ENCODE measurements at regions not wholly inside any gene's neighbourhood (a gene's known extent, or its start where the extent isn't known, plus 50 kb on each side); places are given as distances from the start of the nearest gene placed in this dataset.

GRCh38 chr5:92605591-92605990 is 975.4 kb downstream of the NR2F1-AS1 start:
- Histone ChIP-seq H3K27me3 (no peaks in the 10 kb centered on the region), H3K4me1 (no peaks in the 10 kb centered on the region), H3K4me3 (no peak overlapping the region), H3K9me3 (no peaks in the 10 kb centered on the region), H3K27ac (no peak overlapping the region), H3K36me3 (no peaks in the 10 kb centered on the region)
- ATAC-seq (no peak), DNase-seq (no peak)
- 82% methylated on average over 2 of the region's 2 CpGs for WGBS (ENCODE audit: insufficient coverage, low coverage, low lambda C conversion rate, missing lambda C conversion rate)
- TF ChIP-seq POLR2A (IDR thresholded peaks at IDR 0.05) (no peak), CTCF (IDR thresholded peaks at IDR 0.05) (no peak)
- intact Hi-C loops (cut with DNase I): no loop called here

- DNase-seq: no peak
- Histone ChIP-seq H3K27me3 (no peaks in the 10 kb centered on the region), H3K4me3 (no peak overlapping the region), H3K9me3 (no peaks in the 10 kb centered on the region), H3K4me1 (no peaks in the 10 kb centered on the region), H3K27ac (no peak overlapping the region), H3K36me3 (no peaks in the 10 kb centered on the region)
- WGBS (ENCODE audit: insufficient coverage, low coverage, low lambda C conversion rate, missing lambda C conversion rate): 71% methylated on average over 1 of the region's 1 CpG
- intact Hi-C loops (cut with DNase I): no loop called here
- no peak for ATAC-seq
- TF ChIP-seq POLR2A (IDR thresholded peaks at IDR 0.05) (no peak), CTCF (IDR thresholded peaks at IDR 0.05) (no peak)
Measured at GRCh38 chr5:92599217-92599810, 981.7 kb downstream of the NR2F1-AS1 start.

GRCh38 chr5:92594031-92594430 is 987.0 kb downstream of the NR2F1-AS1 start:
- H3K27me3 ChIP-seq: no peaks in the 10 kb centered on the region
- H3K4me3 ChIP-seq: no peak overlapping the region
- no peaks in the 10 kb centered on the region for H3K36me3 ChIP-seq
- TF ChIP-seq POLR2A (IDR thresholded peaks at IDR 0.05): no peak
- no peak for TF ChIP-seq CTCF (IDR thresholded peaks at IDR 0.05)
- intact Hi-C loops (cut with DNase I): no loop called here
- DNase-seq (no peak), ATAC-seq (no peak)
- H3K27ac ChIP-seq: no peak overlapping the region
- no peaks in the 10 kb centered on the region for H3K9me3 ChIP-seq
- H3K4me1 ChIP-seq: no peaks in the 10 kb centered on the region

GRCh38 chr5:92588876-92589275 is 992.1 kb downstream of the NR2F1-AS1 start:
- Histone ChIP-seq H3K27me3 (no peaks in the 10 kb centered on the region), H3K4me3 (no peak overlapping the region), H3K9me3 (no peaks in the 10 kb centered on the region), H3K4me1 (no peaks in the 10 kb centered on the region), H3K27ac (no peak overlapping the region), H3K36me3 (no peaks in the 10 kb centered on the region)
- no peak for TF ChIP-seq CTCF (IDR thresholded peaks at IDR 0.05)
- no peak for TF ChIP-seq POLR2A (IDR thresholded peaks at IDR 0.05)
- ATAC-seq (no peak), DNase-seq (no peak)
- 67% methylated on average over 1 of the region's 1 CpG for WGBS (ENCODE audit: insufficient coverage, low coverage, low lambda C conversion rate, missing lambda C conversion rate)
- intact Hi-C loops (cut with DNase I): no loop called here

- no peaks in the 10 kb centered on the region for H3K36me3 ChIP-seq
- H3K27ac ChIP-seq: no peak overlapping the region
- WGBS (ENCODE audit: insufficient coverage, low coverage, low lambda C conversion rate, missing lambda C conversion rate): 82% methylated on average over 3 of the region's 3 CpGs
- no peak overlapping the region for H3K4me3 ChIP-seq
- no peak for ATAC-seq
- intact Hi-C loops (cut with DNase I): no loop called here
- no peaks in the 10 kb centered on the region for H3K27me3 ChIP-seq
- no peaks in the 10 kb centered on the region for H3K9me3 ChIP-seq
- H3K4me1 ChIP-seq: no peaks in the 10 kb centered on the region
- TF ChIP-seq CTCF (IDR thresholded peaks at IDR 0.05) (no peak), POLR2A (IDR thresholded peaks at IDR 0.05) (no peak)
- DNase-seq: no peak
Measured at GRCh38 chr5:92581690-92582089, 999.3 kb downstream of the NR2F1-AS1 start.
